ENCODE measurements at regions not wholly inside any gene's neighbourhood (a gene's known extent, or its start where the extent isn't known, plus 50 kb on each side); places are given as distances from the start of the nearest gene placed in this dataset.

- Histone ChIP-seq H2AFZ (ENCODE audit: low read depth, low read length, poor library complexity, severe bottlenecking) (no peak overlapping the region), H3K36me3 (ENCODE audit: control insufficient read depth in 1 of 2, insufficient read depth in 2 of 2, low read length in 2 of 2) (no peaks in the 10 kb centered on the region), H3K4me1 (ENCODE audit: control insufficient read depth in 1 of 2, insufficient read depth in 2 of 2, low read length in 2 of 2) (no peaks in the 10 kb centered on the region), H3K79me2 (ENCODE audit: insufficient read depth, low read length) (no peaks in the 10 kb centered on the region), H3K9ac (ENCODE audit: low read length) (no peak overlapping the region), H4K20me1 (ENCODE audit: insufficient read depth) (no peaks in the 10 kb centered on the region), H3K27ac (ENCODE audit: low read depth, low read length) (no peak overlapping the region), H3K27me3 (ENCODE audit: insufficient read depth, low read length) (no peaks in the 10 kb centered on the region), H3K9me2 (ENCODE audit: insufficient read depth) (no peaks in the 10 kb centered on the region), H3K9me3 (ENCODE audit: control insufficient read depth in 1 of 2, insufficient read depth in 1 of 2, low read depth in 1 of 2, low read length in 2 of 2) (peaks cover 41 to 56% of the 10 kb centered on the region in 2 experiments; a peak in 3 of 4 replicates), H3K4me2 (ENCODE audit: low read length) (no peak overlapping the region), H3K4me3 (replicated peaks in 1 of 2; ENCODE audit: low read depth in 1 of 2, low read length in 2 of 2) (no peak overlapping the region)
- intact Hi-C loops (cut with micrococcal nuclease), result no loop called here
- ATAC-seq (no peak), DNase-seq (ENCODE audit: low read depth, low spot score) (no peak)
- no TSS peak for BruUV-seq (replicated peaks)
- RAD21 ChIA-PET (ENCODE audit: low non-redundant PET in 1 of 2, low total read pairs in 2 of 2, uncharacterized antibody in 2 of 2, unreplicated experiment in 2 of 2), result no interaction called here
- POLR2A ChIA-PET, result no interaction called here
- TF ChIP-seq, protein P1, sequence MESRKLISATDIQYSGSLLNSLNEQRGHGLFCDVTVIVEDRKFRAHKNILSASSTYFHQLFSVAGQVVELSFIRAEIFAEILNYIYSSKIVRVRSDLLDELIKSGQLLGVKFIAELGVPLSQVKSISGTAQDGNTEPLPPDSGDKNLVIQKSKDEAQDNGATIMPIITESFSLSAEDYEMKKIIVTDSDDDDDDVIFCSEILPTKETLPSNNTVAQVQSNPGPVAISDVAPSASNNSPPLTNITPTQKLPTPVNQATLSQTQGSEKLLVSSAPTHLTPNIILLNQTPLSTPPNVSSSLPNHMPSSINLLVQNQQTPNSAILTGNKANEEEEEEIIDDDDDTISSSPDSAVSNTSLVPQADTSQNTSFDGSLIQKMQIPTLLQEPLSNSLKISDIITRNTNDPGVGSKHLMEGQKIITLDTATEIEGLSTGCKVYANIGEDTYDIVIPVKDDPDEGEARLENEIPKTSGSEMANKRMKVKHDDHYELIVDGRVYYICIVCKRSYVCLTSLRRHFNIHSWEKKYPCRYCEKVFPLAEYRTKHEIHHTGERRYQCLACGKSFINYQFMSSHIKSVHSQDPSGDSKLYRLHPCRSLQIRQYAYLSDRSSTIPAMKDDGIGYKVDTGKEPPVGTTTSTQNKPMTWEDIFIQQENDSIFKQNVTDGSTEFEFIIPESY (IDR thresholded peaks at IDR 0.05; ENCODE audit: extremely low read depth, insufficient replicate concordance, low read length), result no peak
- TF ChIP-seq ZNF274 (IDR thresholded peaks at IDR 0.05; ENCODE audit: low read depth, low read length), result no peak
- CTCF ChIA-PET, result no interaction called here
Observed at GRCh38 chr10:108290823-108291222, 1126.3 kb upstream of the SORCS1 start.

- DNase-seq (ENCODE audit: low read depth, low spot score) (no peak), ATAC-seq (no peak)
- ChIA-PET RAD21 (ENCODE audit: low non-redundant PET in 1 of 2, low total read pairs in 2 of 2, uncharacterized antibody in 2 of 2, unreplicated experiment in 2 of 2) (no interaction called here), POLR2A (no interaction called here), CTCF (no interaction called here)
- no TSS peak for BruUV-seq (replicated peaks)
- no peaks in the 10 kb centered on the region for H4K20me1 ChIP-seq (ENCODE audit: insufficient read depth)
- no peak for TF ChIP-seq YY1 (IDR thresholded peaks at IDR 0.05; ENCODE audit: extremely low read depth, insufficient replicate concordance, low read depth, low read length)
- no peak for TF ChIP-seq POLR2AphosphoS5 (IDR thresholded peaks at IDR 0.05; ENCODE audit: low read depth, low read length)
- no peaks in the 10 kb centered on the region for H3K9me2 ChIP-seq (ENCODE audit: insufficient read depth)
- no peak overlapping the region for H3K27ac ChIP-seq (ENCODE audit: low read depth, low read length)
- intact Hi-C loops (cut with micrococcal nuclease), result no loop called here
- no peaks in the 10 kb centered on the region for H3K27me3 ChIP-seq (ENCODE audit: insufficient read depth, low read length)
- peaks cover 20 to 29% of the 10 kb centered on the region in 2 experiments; a peak in 2 of 4 replicates for H3K9me3 ChIP-seq (ENCODE audit: control insufficient read depth in 1 of 2, insufficient read depth in 1 of 2, low read depth in 1 of 2, low read length in 2 of 2)
- H3K9ac ChIP-seq (ENCODE audit: low read length), result no peak overlapping the region
- no peaks in the 10 kb centered on the region for H3K79me2 ChIP-seq (ENCODE audit: insufficient read depth, low read length)
- no peaks in the 10 kb centered on the region for H3K36me3 ChIP-seq (ENCODE audit: control insufficient read depth in 1 of 2, insufficient read depth in 2 of 2, low read length in 2 of 2)
- no peak overlapping the region for H2AFZ ChIP-seq (ENCODE audit: low read depth, low read length, poor library complexity, severe bottlenecking)
- H3K4me1 ChIP-seq (ENCODE audit: control insufficient read depth in 1 of 2, insufficient read depth in 2 of 2, low read length in 2 of 2), result no peaks in the 10 kb centered on the region
- H3K4me2 ChIP-seq (ENCODE audit: low read length), result no peak overlapping the region
- H3K4me3 ChIP-seq (replicated peaks in 1 of 2; ENCODE audit: low read depth in 1 of 2, low read length in 2 of 2), result no peak overlapping the region
Observed at GRCh38 chr10:108275895-108276685, 1111.6 kb upstream of the SORCS1 start.

Data from HCT116 (cell line).